ENCODE measurements at regions not wholly inside any gene's neighbourhood (a gene's known extent, or its start where the extent isn't known, plus 50 kb on each side); places are given as distances from the start of the nearest gene placed in this dataset.

GRCh38 chrY:8033200-8033599, 1121.6 kb upstream of the AMELY start:
- TF ChIP-seq, protein P1, sequence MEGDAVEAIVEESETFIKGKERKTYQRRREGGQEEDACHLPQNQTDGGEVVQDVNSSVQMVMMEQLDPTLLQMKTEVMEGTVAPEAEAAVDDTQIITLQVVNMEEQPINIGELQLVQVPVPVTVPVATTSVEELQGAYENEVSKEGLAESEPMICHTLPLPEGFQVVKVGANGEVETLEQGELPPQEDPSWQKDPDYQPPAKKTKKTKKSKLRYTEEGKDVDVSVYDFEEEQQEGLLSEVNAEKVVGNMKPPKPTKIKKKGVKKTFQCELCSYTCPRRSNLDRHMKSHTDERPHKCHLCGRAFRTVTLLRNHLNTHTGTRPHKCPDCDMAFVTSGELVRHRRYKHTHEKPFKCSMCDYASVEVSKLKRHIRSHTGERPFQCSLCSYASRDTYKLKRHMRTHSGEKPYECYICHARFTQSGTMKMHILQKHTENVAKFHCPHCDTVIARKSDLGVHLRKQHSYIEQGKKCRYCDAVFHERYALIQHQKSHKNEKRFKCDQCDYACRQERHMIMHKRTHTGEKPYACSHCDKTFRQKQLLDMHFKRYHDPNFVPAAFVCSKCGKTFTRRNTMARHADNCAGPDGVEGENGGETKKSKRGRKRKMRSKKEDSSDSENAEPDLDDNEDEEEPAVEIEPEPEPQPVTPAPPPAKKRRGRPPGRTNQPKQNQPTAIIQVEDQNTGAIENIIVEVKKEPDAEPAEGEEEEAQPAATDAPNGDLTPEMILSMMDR (IDR thresholded peaks at IDR 0.05): no peak
- TF ChIP-seq POLR2AphosphoS5 (IDR thresholded peaks at IDR 0.05): no peak

Data from breast epithelium (tissue), 3 donors.